H9 (cell line): ENCODE measurements at regions not wholly inside any gene's neighbourhood (a gene's known extent, or its start where the extent isn't known, plus 50 kb on each side); places are given as distances from the start of the nearest gene placed in this dataset.

Experiments used
- DNase-seq: peaks from one replicate; pipeline ENCODE4 v3.0.0-alpha.2; 2017
- H2AFZ ChIP-seq: one replicate; pipeline ENCODE4 v1.6.1; 2013; ENCODE audit warnings: mild to moderate bottlenecking, low read length, control low read depth, moderate library complexity
- H2AK5ac ChIP-seq: 2 replicates; pipeline ENCODE4 v1.6.1; 2013; ENCODE audit warnings: low read length, control low read depth, mixed read lengths; ENCODE audit not compliant: insufficient read length
- H2BK120ac ChIP-seq: one replicate; pipeline ENCODE4 v1.6.1; 2013; ENCODE audit warnings: low read depth, mild to moderate bottlenecking, low read length, control low read depth, inconsistent platforms; ENCODE audit not compliant: poor library complexity, severe bottlenecking
- H2BK12ac ChIP-seq: 2 replicates; pipeline ENCODE4 v1.6.1; 2013; ENCODE audit warnings: low read length, control low read depth, mixed read lengths, low read depth; ENCODE audit not compliant: insufficient read length
- H2BK15ac ChIP-seq: 2 replicates; pipeline ENCODE4 v1.6.1; 2013; ENCODE audit warnings: low read depth, low read length, control low read depth
- H2BK20ac ChIP-seq: one replicate; pipeline ENCODE4 v1.6.1; 2013; ENCODE audit warnings: low read depth, mild to moderate bottlenecking, low read length, control low read depth, inconsistent platforms; ENCODE audit not compliant: poor library complexity, severe bottlenecking
- H2BK5ac ChIP-seq: 2 replicates; pipeline ENCODE4 v1.6.1; 2013; ENCODE audit warnings: low read length, control low read depth, mixed read lengths; ENCODE audit not compliant: insufficient read length
- H3K14ac ChIP-seq: 2 replicates; pipeline ENCODE4 v1.6.1; 2013; ENCODE audit warnings: low read length, control low read depth; ENCODE audit not compliant: insufficient read depth
- H3K18ac ChIP-seq: 2 replicates; pipeline ENCODE4 v1.6.1; 2013; ENCODE audit warnings: low read depth, mild to moderate bottlenecking, mixed read lengths, low read length, control low read depth; ENCODE audit not compliant: insufficient read length
- H3K23ac ChIP-seq: 2 replicates; pipeline ENCODE4 v1.6.1; 2013; ENCODE audit warnings: low read length, control low read depth, mixed read lengths, low read depth; ENCODE audit not compliant: insufficient read length
- H3K23me2 ChIP-seq: 2 replicates; pipeline ENCODE4 v1.6.1; 2013; ENCODE audit warnings: low read depth, mild to moderate bottlenecking, mixed read lengths, low read length, control low read depth; ENCODE audit not compliant: insufficient read length, poor library complexity, severe bottlenecking
- H3K27ac ChIP-seq: 2 replicates; pipeline ENCODE4 v1.5.1; 2013; ENCODE audit warnings: low read length, control low read depth, mixed read lengths, low read depth; ENCODE audit not compliant: insufficient read length
- H3K27me3 ChIP-seq: 2 replicates; pipeline ENCODE4 v1.6.1; 2013; ENCODE audit warnings: low read length, control low read depth, inconsistent platforms; ENCODE audit not compliant: insufficient read depth
- H3K4ac ChIP-seq: 2 replicates; pipeline ENCODE4 v1.6.1; 2013; ENCODE audit warnings: low read depth, mild to moderate bottlenecking, control low read depth, inconsistent platforms, low read length, moderate library complexity
- H3K4me1 ChIP-seq: 2 replicates; pipeline ENCODE4 v1.6.1; 2013; ENCODE audit warnings: low read length, control low read depth, inconsistent platforms; ENCODE audit not compliant: insufficient read depth
- H3K4me2 ChIP-seq: 2 replicates; pipeline ENCODE4 v1.6.1; 2013; ENCODE audit warnings: low read length, control low read depth, mixed read lengths; ENCODE audit not compliant: insufficient read length, insufficient read depth
- H3K56ac ChIP-seq: 2 replicates; pipeline ENCODE4 v1.6.1; 2013; ENCODE audit warnings: low read depth, mild to moderate bottlenecking, mixed read lengths, low read length, control low read depth; ENCODE audit not compliant: insufficient read length
- H3K79me1 ChIP-seq: 2 replicates; pipeline ENCODE4 v1.6.1; 2013; ENCODE audit warnings: low read depth, mild to moderate bottlenecking, moderate library complexity, low read length, control low read depth, inconsistent platforms; ENCODE audit not compliant: insufficient read depth, poor library complexity, severe bottlenecking
- H3K79me2 ChIP-seq: 2 replicates; pipeline ENCODE4 v1.6.1; 2013; ENCODE audit warnings: low read length, control low read depth, inconsistent platforms; ENCODE audit not compliant: insufficient read depth
- H3K9ac ChIP-seq: 2 replicates; pipeline ENCODE4 v1.6.1; 2013; ENCODE audit warnings: low read length, control low read depth, mixed read lengths; ENCODE audit not compliant: insufficient read length; ENCODE audit errors: extremely low read depth
- H3K9me3 ChIP-seq: one replicate; pipeline ENCODE4 v1.6.1; 2013; ENCODE audit warnings: low read depth, low read length, inconsistent platforms; ENCODE audit not compliant: control insufficient read depth
- H3T11ph ChIP-seq: one replicate; pipeline ENCODE4 v1.6.1; 2013; ENCODE audit warnings: mild to moderate bottlenecking, low read length, control low read depth, inconsistent platforms
- H4K20me1 ChIP-seq: one replicate; pipeline ENCODE4 v1.6.1; 2013; ENCODE audit not compliant: control insufficient read depth, insufficient read length, insufficient read depth
- H4K5ac ChIP-seq: 2 replicates; pipeline ENCODE4 v1.6.1; 2013; ENCODE audit warnings: low read depth, mild to moderate bottlenecking, mixed read lengths, low read length, control low read depth; ENCODE audit not compliant: insufficient read length
- H4K8ac ChIP-seq: replicated peaks from 2 replicates; pipeline ENCODE4 v1.6.1; 2013; ENCODE audit warnings: low read length, control low read depth, mixed read lengths, low read depth; ENCODE audit not compliant: insufficient read length
- H4K91ac ChIP-seq: 2 replicates; pipeline ENCODE4 v1.6.1; 2013; ENCODE audit warnings: low read depth, mild to moderate bottlenecking, moderate library complexity, mixed read lengths, low read length, control low read depth; ENCODE audit not compliant: insufficient read length
- H3K27ac Mint-ChIP-seq, 3 experiments: 2 replicates in 2 of 3; 3 replicates in 1 of 3; pipeline ENCODE4 v1.8.0; 2020 to 2021; ENCODE audit warnings: mixed read lengths in 3 of 3, mild to moderate bottlenecking in 1 of 3, moderate library complexity in 1 of 3
- H3K27me3 Mint-ChIP-seq: 2 replicates; pipeline ENCODE4 v1.8.0; 2021; ENCODE audit warnings: low read depth, mild to moderate bottlenecking, moderate library complexity, mixed read lengths
- H3K36me3 Mint-ChIP-seq, 3 experiments: 2 replicates in 2 of 3; 3 replicates in 1 of 3; pipeline ENCODE4 v1.8.0; 2020 to 2021; ENCODE audit warnings: low read depth in 3 of 3, mixed read lengths in 3 of 3; ENCODE audit not compliant: insufficient read depth in 1 of 3
- H3K4me1 Mint-ChIP-seq, 2 experiments: 2 replicates each; pipeline ENCODE4 v1.8.0; 2020; ENCODE audit warnings: mixed read lengths in 2 of 2
- H3K4me3 Mint-ChIP-seq, 2 experiments: 2 replicates in 1 of 2; 3 replicates in 1 of 2; pipeline ENCODE4 v1.8.0; 2020 to 2021; ENCODE audit warnings: mild to moderate bottlenecking in 2 of 2, mixed read lengths in 2 of 2, moderate library complexity in 1 of 2
- H3K9me3 Mint-ChIP-seq, 2 experiments: 2 replicates in 1 of 2; 3 replicates in 1 of 2; pipeline ENCODE4 v1.8.0; 2020; ENCODE audit warnings: mild to moderate bottlenecking in 2 of 2, mixed read lengths in 2 of 2, moderate library complexity in 1 of 2
- WGBS: extraction: QIAGEN DNeasy Blood & Tissue Kit; methylation state at CpG from one replicate; pipeline ENCODE4 v1.1.7; 2013; ENCODE audit warnings: missing lambda C conversion rate, low lambda C conversion rate, mixed read lengths; ENCODE audit not compliant: insufficient read length; ENCODE audit errors: extremely low coverage; 5-methylcytosine and 5-hydroxymethylcytosine counted together
- TF ChIP-seq, protein P1 (sequence below): fragments of 200-600 bp; sonication (generic); conservative IDR thresholded peaks from 3 replicates; pipeline ENCODE4 v1.8.0; 2021; ENCODE audit warnings: antibody characterized with exemption, mild to moderate bottlenecking

DNA sequence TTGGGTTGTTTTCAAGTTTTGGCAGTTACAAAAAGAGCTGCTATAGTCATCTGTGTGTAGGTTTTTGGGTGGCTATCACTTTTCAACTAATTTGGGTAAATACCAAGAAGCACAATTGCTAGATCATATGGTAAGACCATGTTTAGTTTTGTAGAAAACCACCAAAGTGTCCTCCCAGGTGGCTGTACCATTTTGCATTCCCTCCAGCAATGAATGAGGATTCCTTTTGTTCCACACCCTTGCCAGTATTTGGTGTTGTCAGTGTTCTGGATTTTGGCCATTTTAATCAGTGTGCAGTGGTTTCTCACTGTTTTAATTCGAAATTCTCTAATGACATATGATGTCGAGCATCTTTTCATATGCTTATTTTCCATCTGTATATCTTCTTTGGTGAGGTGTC is 457.5 kb upstream of the ARID1B start:
- H2AK5ac ChIP-seq: no peak overlapping the region
- H4K20me1 ChIP-seq: no peaks in the 10 kb centered on the region
- no peak overlapping the region for H3K56ac ChIP-seq
- H3K9me3 Mint-ChIP-seq: no peaks in the 10 kb centered on the region
- no peaks in the 10 kb centered on the region for H3K27me3 ChIP-seq
- no CpG with 5 or more reads among the region's 2 CpGs for WGBS
- H2BK12ac ChIP-seq: no peak overlapping the region
- H4K91ac ChIP-seq: no peak overlapping the region
- H2BK5ac ChIP-seq: no peak overlapping the region
- H3K18ac ChIP-seq: no peak overlapping the region
- H3K27ac ChIP-seq: no peak overlapping the region
- no peak for DNase-seq
- no peaks in the 10 kb centered on the region for H3K4me1 Mint-ChIP-seq
- no peaks in the 10 kb centered on the region for H3K79me1 ChIP-seq
- no peak overlapping the region for H3T11ph ChIP-seq
- H2BK20ac ChIP-seq: no peak overlapping the region
- peaks cover 4% of the 10 kb centered on the region for H3K27me3 Mint-ChIP-seq
- no peaks in the 10 kb centered on the region for H3K79me2 ChIP-seq
- H2BK120ac ChIP-seq: no peak overlapping the region
- H3K9me3 ChIP-seq: no peaks in the 10 kb centered on the region
- no peak overlapping the region for H3K4me2 ChIP-seq
- H3K4me1 ChIP-seq: no peaks in the 10 kb centered on the region
- no peak overlapping the region for H3K14ac ChIP-seq
- no peak overlapping the region for H3K4me3 Mint-ChIP-seq
- no peak overlapping the region for H3K4ac ChIP-seq
- no peak overlapping the region for H2BK15ac ChIP-seq
- no peaks in the 10 kb centered on the region for H3K23me2 ChIP-seq
- TF ChIP-seq, protein P1, sequence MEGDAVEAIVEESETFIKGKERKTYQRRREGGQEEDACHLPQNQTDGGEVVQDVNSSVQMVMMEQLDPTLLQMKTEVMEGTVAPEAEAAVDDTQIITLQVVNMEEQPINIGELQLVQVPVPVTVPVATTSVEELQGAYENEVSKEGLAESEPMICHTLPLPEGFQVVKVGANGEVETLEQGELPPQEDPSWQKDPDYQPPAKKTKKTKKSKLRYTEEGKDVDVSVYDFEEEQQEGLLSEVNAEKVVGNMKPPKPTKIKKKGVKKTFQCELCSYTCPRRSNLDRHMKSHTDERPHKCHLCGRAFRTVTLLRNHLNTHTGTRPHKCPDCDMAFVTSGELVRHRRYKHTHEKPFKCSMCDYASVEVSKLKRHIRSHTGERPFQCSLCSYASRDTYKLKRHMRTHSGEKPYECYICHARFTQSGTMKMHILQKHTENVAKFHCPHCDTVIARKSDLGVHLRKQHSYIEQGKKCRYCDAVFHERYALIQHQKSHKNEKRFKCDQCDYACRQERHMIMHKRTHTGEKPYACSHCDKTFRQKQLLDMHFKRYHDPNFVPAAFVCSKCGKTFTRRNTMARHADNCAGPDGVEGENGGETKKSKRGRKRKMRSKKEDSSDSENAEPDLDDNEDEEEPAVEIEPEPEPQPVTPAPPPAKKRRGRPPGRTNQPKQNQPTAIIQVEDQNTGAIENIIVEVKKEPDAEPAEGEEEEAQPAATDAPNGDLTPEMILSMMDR: no peak
- no peaks in the 10 kb centered on the region for H3K36me3 Mint-ChIP-seq
- H3K23ac ChIP-seq: no peak overlapping the region
- no peak overlapping the region for H4K5ac ChIP-seq
- H2AFZ ChIP-seq: no peak overlapping the region
- H3K27ac Mint-ChIP-seq: no peak overlapping the region
- no peak overlapping the region for H4K8ac ChIP-seq
- H3K9ac ChIP-seq: no peak overlapping the region
